ENCODE measurements at regions not wholly inside any gene's neighbourhood (a gene's known extent, or its start where the extent isn't known, plus 50 kb on each side); places are given as distances from the start of the nearest gene placed in this dataset.

DNA sequence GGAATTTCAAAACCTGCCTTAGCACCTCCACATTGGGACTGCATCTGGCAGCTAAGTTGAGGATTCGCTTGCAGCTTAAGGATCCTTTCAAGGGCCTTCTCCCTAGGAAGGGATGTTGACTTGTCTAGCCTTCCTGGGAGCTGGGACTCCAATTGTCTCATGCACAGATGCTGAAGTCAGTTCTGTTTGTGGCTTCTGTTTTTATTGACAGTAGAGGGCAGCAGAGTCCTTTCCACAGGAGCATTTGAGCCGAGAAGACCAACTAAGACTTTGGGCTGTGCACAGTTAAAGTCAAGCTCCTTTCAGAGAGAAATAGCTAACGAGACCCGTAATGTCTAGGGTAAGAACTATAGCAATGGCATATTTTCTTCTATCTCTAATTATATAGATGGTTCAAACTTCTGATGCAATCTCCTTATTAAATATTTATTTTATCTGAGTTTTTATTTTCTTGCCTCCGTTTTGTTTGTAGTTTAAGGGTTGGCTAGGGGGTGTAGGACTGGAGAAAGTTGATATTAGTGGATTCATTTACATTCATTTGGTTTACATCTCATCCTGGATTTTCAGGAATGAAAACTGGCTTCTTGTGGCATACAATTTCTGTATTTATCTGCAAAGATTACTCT, 59.7 kb upstream of the KBTBD8 start:
- DNase-seq (ENCODE audit: low read depth) = peak; percentile 49

GRCh38 chr3:66948041-66948440, 50.1 kb upstream of the KBTBD8 start:
- no peak for DNase-seq (ENCODE audit: low read depth)

All from stromal cell of bone marrow (primary cell).